Vagina (tissue), 2 donors: ENCODE measurements at regions not wholly inside any gene's neighbourhood (a gene's known extent, or its start where the extent isn't known, plus 50 kb on each side); places are given as distances from the start of the nearest gene placed in this dataset.

ENCODE experiments used
- POLR2A ChIP-seq, 2 donors: fragments of 450-650 bp; IDR thresholded peaks; one replicate each; pipeline ENCODE4 v1.6.1; 2017; ENCODE audit warnings: antibody characterized with exemption in 2 of 2, mild to moderate bottlenecking in 2 of 2, moderate library complexity in 2 of 2
- TF ChIP-seq, protein P1 (sequence below), 3 experiments: fragments of 450-650 bp in 2 of 3; fragments of 200-600 bp in 1 of 3; sonication (generic) in 1 of 3; IDR thresholded peaks; one replicate each; pipeline ENCODE4 v1.5.1; 2017 to 2019; ENCODE audit warnings: antibody characterized with exemption in 3 of 3, mild to moderate bottlenecking in 2 of 3, moderate library complexity in 2 of 3

DNA sequence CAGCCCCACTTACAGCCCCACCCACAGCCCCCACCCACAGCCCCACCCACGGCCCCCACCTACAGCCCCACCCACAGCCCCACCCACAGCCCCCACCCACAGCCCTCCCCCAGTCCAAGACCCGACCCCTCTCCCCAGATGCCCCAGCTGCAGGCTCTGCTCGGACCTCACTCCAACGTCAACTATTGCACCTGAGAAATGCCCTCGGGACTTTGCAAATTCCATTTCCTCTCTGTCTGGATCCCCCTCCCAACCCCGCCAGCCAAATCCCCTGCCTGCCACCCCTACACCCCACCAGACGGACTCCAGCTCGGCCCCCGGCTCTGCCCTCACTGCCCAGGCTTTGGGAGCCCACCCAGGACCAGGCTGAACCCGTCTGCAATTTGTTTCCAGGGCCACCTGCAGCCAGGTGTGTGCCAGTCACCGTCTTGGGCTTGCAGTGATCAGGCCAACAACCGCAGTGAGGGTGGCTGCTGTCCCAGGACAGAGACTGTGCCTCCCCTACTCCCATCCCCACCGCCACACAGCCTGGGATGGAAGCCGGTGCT, 662.8 kb downstream of the BRD1 start:
- TF ChIP-seq, protein P1, sequence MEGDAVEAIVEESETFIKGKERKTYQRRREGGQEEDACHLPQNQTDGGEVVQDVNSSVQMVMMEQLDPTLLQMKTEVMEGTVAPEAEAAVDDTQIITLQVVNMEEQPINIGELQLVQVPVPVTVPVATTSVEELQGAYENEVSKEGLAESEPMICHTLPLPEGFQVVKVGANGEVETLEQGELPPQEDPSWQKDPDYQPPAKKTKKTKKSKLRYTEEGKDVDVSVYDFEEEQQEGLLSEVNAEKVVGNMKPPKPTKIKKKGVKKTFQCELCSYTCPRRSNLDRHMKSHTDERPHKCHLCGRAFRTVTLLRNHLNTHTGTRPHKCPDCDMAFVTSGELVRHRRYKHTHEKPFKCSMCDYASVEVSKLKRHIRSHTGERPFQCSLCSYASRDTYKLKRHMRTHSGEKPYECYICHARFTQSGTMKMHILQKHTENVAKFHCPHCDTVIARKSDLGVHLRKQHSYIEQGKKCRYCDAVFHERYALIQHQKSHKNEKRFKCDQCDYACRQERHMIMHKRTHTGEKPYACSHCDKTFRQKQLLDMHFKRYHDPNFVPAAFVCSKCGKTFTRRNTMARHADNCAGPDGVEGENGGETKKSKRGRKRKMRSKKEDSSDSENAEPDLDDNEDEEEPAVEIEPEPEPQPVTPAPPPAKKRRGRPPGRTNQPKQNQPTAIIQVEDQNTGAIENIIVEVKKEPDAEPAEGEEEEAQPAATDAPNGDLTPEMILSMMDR (IDR thresholded peaks at IDR 0.05) = no peak
- TF ChIP-seq POLR2A (IDR thresholded peaks at IDR 0.05) = no peak
